ENCODE measurements at regions not wholly inside any gene's neighbourhood (a gene's known extent, or its start where the extent isn't known, plus 50 kb on each side); places are given as distances from the start of the nearest gene placed in this dataset.

- Histone ChIP-seq H4K8ac (ENCODE audit: low read depth, low read length) (no peak overlapping the region), H2BK5ac (ENCODE audit: low read depth, low read length, poor library complexity) (no peak overlapping the region), H2BK12ac (ENCODE audit: low read length) (peak overlapping the region; percentile 56), H3K14ac (ENCODE audit: low read length) (no peak overlapping the region), H3K27ac (ENCODE audit: low read depth, low read length) (no peak overlapping the region), H3K4me1 (ENCODE audit: control insufficient read depth in 1 of 2, insufficient read depth in 2 of 2, low read length in 2 of 2) (peaks cover 0 to 6% of the 10 kb centered on the region in 2 experiments), H3K4me3 (ENCODE audit: low read depth, low read length) (no peak overlapping the region), H4K91ac (ENCODE audit: low read depth, low read length) (no peak overlapping the region), H4K12ac (ENCODE audit: low read depth, low read length) (no peak overlapping the region), H3K18ac (ENCODE audit: low read length) (no peak overlapping the region), H3K79me1 (ENCODE audit: low read length) (peaks cover 10% of the 10 kb centered on the region), H3K79me2 (ENCODE audit: control insufficient read depth, insufficient read depth, low read length, poor library complexity) (no peaks in the 10 kb centered on the region), H3K9ac (ENCODE audit: low read length) (no peak overlapping the region), H2AK5ac (ENCODE audit: low read length) (no peak overlapping the region), H2BK120ac (ENCODE audit: insufficient read depth, low read length, poor library complexity) (no peak overlapping the region), H3K23ac (ENCODE audit: low read length) (no peak overlapping the region), H3K9me3 (ENCODE audit: insufficient read depth, low read depth, low read length) (no peaks in the 10 kb centered on the region), H3K4me2 (ENCODE audit: low read length) (no peak overlapping the region), H3K27me3 (ENCODE audit: insufficient read depth, low read length) (no peaks in the 10 kb centered on the region), H3K36me3 (ENCODE audit: control insufficient read depth in 1 of 2, insufficient read depth in 2 of 2, low read length in 2 of 2) (no peaks in the 10 kb centered on the region), H3K4ac (ENCODE audit: low read depth, low read length) (no peak overlapping the region), H2AFZ (ENCODE audit: insufficient read depth, low read length, poor library complexity) (no peak overlapping the region)
- no CpG with 5 or more reads among the region's 5 CpGs for whole genome bisulfite sequencing (ENCODE audit: extremely low coverage, insufficient coverage, insufficient read length)
- no peak for DNase-seq
Observed at GRCh38 chr2:150137338-150138069, 350.0 kb downstream of the RND3 start.

- WGBS (ENCODE audit: extremely low coverage, insufficient coverage, insufficient read length) = no CpG with 5 or more reads among the region's 7 CpGs
- Histone ChIP-seq H3K18ac (ENCODE audit: low read length) (no peak overlapping the region), H3K4me3 (ENCODE audit: low read depth, low read length) (no peak overlapping the region), H3K14ac (ENCODE audit: low read length) (no peak overlapping the region), H3K27ac (ENCODE audit: low read depth, low read length) (no peak overlapping the region), H2AK5ac (ENCODE audit: low read length) (no peak overlapping the region), H3K4ac (ENCODE audit: low read depth, low read length) (no peak overlapping the region), H3K4me1 (ENCODE audit: control insufficient read depth in 1 of 2, insufficient read depth in 2 of 2, low read length in 2 of 2) (peaks cover 0 to 6% of the 10 kb centered on the region in 2 experiments), H3K79me1 (ENCODE audit: low read length) (peaks cover 10% of the 10 kb centered on the region), H3K36me3 (ENCODE audit: control insufficient read depth in 1 of 2, insufficient read depth in 2 of 2, low read length in 2 of 2) (no peaks in the 10 kb centered on the region), H4K91ac (ENCODE audit: low read depth, low read length) (no peak overlapping the region), H3K27me3 (ENCODE audit: insufficient read depth, low read length) (no peaks in the 10 kb centered on the region), H3K4me2 (ENCODE audit: low read length) (no peak overlapping the region), H2AFZ (ENCODE audit: insufficient read depth, low read length, poor library complexity) (no peak overlapping the region), H3K79me2 (ENCODE audit: control insufficient read depth, insufficient read depth, low read length, poor library complexity) (no peaks in the 10 kb centered on the region), H2BK12ac (ENCODE audit: low read length) (no peak overlapping the region), H2BK120ac (ENCODE audit: insufficient read depth, low read length, poor library complexity) (no peak overlapping the region), H4K8ac (ENCODE audit: low read depth, low read length) (no peak overlapping the region), H4K12ac (ENCODE audit: low read depth, low read length) (no peak overlapping the region), H3K9ac (ENCODE audit: low read length) (no peak overlapping the region), H3K23ac (ENCODE audit: low read length) (no peak overlapping the region), H3K9me3 (ENCODE audit: insufficient read depth, low read depth, low read length) (no peaks in the 10 kb centered on the region), H2BK5ac (ENCODE audit: low read depth, low read length, poor library complexity) (no peak overlapping the region)
- DNase-seq = no peak
Observed at GRCh38 chr2:150136893-150137292, 350.6 kb downstream of the RND3 start.

- H3K9me3 ChIP-seq (ENCODE audit: insufficient read depth, low read depth, low read length) = no peaks in the 10 kb centered on the region
- no peak overlapping the region for H3K4ac ChIP-seq (ENCODE audit: low read depth, low read length)
- H2AK5ac ChIP-seq (ENCODE audit: low read length) = no peak overlapping the region
- no peak overlapping the region for H4K12ac ChIP-seq (ENCODE audit: low read depth, low read length)
- H2BK12ac ChIP-seq (ENCODE audit: low read length) = no peak overlapping the region
- H2BK120ac ChIP-seq (ENCODE audit: insufficient read depth, low read length, poor library complexity) = no peak overlapping the region
- no peak overlapping the region for H4K8ac ChIP-seq (ENCODE audit: low read depth, low read length)
- H4K91ac ChIP-seq (ENCODE audit: low read depth, low read length) = no peak overlapping the region
- no peaks in the 10 kb centered on the region for H3K36me3 ChIP-seq (ENCODE audit: control insufficient read depth in 1 of 2, insufficient read depth in 2 of 2, low read length in 2 of 2)
- no peak overlapping the region for H3K27ac ChIP-seq (ENCODE audit: low read depth, low read length)
- no peaks in the 10 kb centered on the region for H3K79me2 ChIP-seq (ENCODE audit: control insufficient read depth, insufficient read depth, low read length, poor library complexity)
- H3K79me1 ChIP-seq (ENCODE audit: low read length) = peaks cover 10% of the 10 kb centered on the region
- no peak overlapping the region for H3K14ac ChIP-seq (ENCODE audit: low read length)
- no peak overlapping the region for H3K4me2 ChIP-seq (ENCODE audit: low read length)
- no peak for DNase-seq
- H3K27me3 ChIP-seq (ENCODE audit: insufficient read depth, low read length) = no peaks in the 10 kb centered on the region
- H3K23ac ChIP-seq (ENCODE audit: low read length) = no peak overlapping the region
- H3K18ac ChIP-seq (ENCODE audit: low read length) = no peak overlapping the region
- H2AFZ ChIP-seq (ENCODE audit: insufficient read depth, low read length, poor library complexity) = no peak overlapping the region
- H3K4me3 ChIP-seq (ENCODE audit: low read depth, low read length) = no peak overlapping the region
- H2BK5ac ChIP-seq (ENCODE audit: low read depth, low read length, poor library complexity) = no peak overlapping the region
- WGBS (ENCODE audit: extremely low coverage, insufficient coverage, insufficient read length) = no CpG with 5 or more reads among the region's 3 CpGs
- H3K4me1 ChIP-seq (ENCODE audit: control insufficient read depth in 1 of 2, insufficient read depth in 2 of 2, low read length in 2 of 2) = peaks cover 0 to 6% of the 10 kb centered on the region in 2 experiments
- no peak overlapping the region for H3K9ac ChIP-seq (ENCODE audit: low read length)
Observed at GRCh38 chr2:150136401-150136800, 351.1 kb downstream of the RND3 start.

GRCh38 chr2:150135223-150135883, 352.1 kb downstream of the RND3 start:
- Histone ChIP-seq H2BK5ac (ENCODE audit: low read depth, low read length, poor library complexity) (no peak overlapping the region), H3K23ac (ENCODE audit: low read length) (no peak overlapping the region), H2AFZ (ENCODE audit: insufficient read depth, low read length, poor library complexity) (no peak overlapping the region), H3K27me3 (ENCODE audit: insufficient read depth, low read length) (no peaks in the 10 kb centered on the region), H2BK120ac (ENCODE audit: insufficient read depth, low read length, poor library complexity) (peak overlapping the region; percentile 8), H2AK5ac (ENCODE audit: low read length) (no peak overlapping the region), H3K4me2 (ENCODE audit: low read length) (no peak overlapping the region), H3K9ac (ENCODE audit: low read length) (no peak overlapping the region), H3K18ac (ENCODE audit: low read length) (no peak overlapping the region), H3K79me2 (ENCODE audit: control insufficient read depth, insufficient read depth, low read length, poor library complexity) (no peaks in the 10 kb centered on the region), H3K36me3 (ENCODE audit: control insufficient read depth in 1 of 2, insufficient read depth in 2 of 2, low read length in 2 of 2) (no peaks in the 10 kb centered on the region), H2BK12ac (ENCODE audit: low read length) (peak overlapping the region; percentile 80), H3K79me1 (ENCODE audit: low read length) (peaks cover 10% of the 10 kb centered on the region), H3K9me3 (ENCODE audit: insufficient read depth, low read depth, low read length) (no peaks in the 10 kb centered on the region), H3K14ac (ENCODE audit: low read length) (no peak overlapping the region), H4K12ac (ENCODE audit: low read depth, low read length) (no peak overlapping the region), H3K27ac (ENCODE audit: low read depth, low read length) (no peak overlapping the region), H4K8ac (ENCODE audit: low read depth, low read length) (no peak overlapping the region), H3K4ac (ENCODE audit: low read depth, low read length) (no peak overlapping the region), H3K4me3 (ENCODE audit: low read depth, low read length) (no peak overlapping the region), H3K4me1 (ENCODE audit: control insufficient read depth in 1 of 2, insufficient read depth in 2 of 2, low read length in 2 of 2) (peaks cover 0 to 6% of the 10 kb centered on the region in 2 experiments), H4K91ac (ENCODE audit: low read depth, low read length) (peak overlapping the region; percentile 7)
- WGBS (ENCODE audit: extremely low coverage, insufficient coverage, insufficient read length) = no CpG with 5 or more reads among the region's 7 CpGs
- DNase-seq = no peak
